HG03175 (cell line): ENCODE measurements at regions not wholly inside any gene's neighbourhood (a gene's known extent, or its start where the extent isn't known, plus 50 kb on each side); places are given as distances from the start of the nearest gene placed in this dataset.
"Not testable (repeated sequence)": the region's sequence is repeated elsewhere in the genome, so short reads cannot be mapped to it uniquely, and the experiment has no call there.

ENCODE experiments used
- ATAC-seq: cut with Tn5 transposase; IDR thresholded peaks from one replicate; pipeline ENCODE4 v1.9.1; 2021; ENCODE audit warnings: mild to moderate bottlenecking, moderate library complexity; ENCODE audit not compliant: unreplicated experiment

DNA sequence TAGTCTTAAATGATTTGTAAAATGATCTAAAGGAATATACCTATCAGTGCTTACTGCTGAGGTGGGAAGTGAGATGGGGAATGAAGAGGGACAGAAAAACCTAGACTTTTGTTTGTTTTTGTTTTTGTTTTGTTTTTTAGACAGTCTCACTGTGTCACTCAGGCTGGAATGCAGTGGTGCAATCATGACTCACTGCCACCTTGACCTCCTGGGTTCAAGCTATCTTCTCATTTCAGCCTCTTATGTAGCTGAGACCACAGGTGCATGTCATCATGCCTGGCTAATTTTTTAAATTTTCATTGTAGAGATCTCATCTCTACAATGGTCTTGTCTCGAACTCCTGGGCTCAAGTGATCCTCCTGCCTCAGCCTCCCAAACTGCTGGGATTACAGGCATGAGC, 116.4 kb upstream of the SEM1 start:
- no peak for ATAC-seq

DNA sequence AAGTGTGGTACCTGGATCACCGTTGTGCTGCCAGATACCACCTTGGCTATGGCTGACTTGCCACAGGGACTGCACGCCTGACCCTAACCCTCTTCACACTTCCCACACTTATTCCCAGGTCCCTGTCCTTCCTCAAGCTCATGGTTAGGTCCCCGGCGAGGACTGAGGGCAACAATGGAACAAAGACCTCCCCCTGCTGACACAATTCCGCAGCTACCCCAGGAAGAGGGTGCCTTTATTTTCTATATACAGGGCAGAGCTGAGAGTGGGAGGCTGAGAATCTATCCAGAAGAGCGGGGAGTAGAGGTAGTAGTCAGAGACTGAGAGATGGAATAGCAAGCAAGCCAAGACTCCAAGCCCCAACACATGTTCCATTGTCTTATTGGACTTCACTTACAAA, 118.1 kb upstream of the SEM1 start:
- no peak for ATAC-seq

DNA sequence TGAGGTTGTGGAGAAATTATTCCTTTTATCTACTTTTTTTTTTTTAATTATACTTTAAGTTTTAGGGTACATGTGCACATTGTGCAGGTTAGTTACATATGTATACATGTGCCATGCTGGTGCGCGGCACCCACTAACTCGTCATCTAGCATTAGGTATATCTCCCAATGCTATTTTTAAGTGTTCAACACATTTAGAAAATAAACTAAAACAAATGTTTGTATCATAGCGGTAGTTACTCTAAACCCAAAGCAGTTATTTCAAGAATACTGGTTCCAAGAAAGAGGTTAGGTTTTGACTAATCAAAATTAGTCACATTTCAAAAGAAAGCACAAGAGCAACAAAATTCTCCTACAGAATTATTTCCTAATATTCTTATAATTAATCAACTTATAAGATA, 119.5 kb upstream of the SEM1 start:
- ATAC-seq: not testable (repeated sequence)

DNA sequence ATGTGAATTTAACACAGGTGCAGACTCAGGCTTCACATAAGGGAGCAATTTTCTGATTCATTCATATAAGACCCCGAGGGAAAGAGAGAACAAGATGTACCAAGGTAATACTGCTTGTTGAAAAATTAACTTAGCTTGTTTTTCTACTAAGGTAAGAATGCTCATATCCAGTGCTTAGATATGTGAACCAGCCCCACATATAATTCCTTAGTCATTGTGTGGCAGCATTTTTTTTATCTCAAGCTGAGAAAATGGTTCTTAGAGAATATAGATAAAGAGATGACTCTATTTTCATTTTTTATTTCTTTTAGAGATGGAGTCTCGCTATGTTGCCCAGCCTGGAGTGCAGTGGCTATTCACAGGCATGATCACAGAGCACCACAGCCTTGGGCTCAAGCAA, 121.8 kb upstream of the SEM1 start:
- no peak for ATAC-seq

DNA sequence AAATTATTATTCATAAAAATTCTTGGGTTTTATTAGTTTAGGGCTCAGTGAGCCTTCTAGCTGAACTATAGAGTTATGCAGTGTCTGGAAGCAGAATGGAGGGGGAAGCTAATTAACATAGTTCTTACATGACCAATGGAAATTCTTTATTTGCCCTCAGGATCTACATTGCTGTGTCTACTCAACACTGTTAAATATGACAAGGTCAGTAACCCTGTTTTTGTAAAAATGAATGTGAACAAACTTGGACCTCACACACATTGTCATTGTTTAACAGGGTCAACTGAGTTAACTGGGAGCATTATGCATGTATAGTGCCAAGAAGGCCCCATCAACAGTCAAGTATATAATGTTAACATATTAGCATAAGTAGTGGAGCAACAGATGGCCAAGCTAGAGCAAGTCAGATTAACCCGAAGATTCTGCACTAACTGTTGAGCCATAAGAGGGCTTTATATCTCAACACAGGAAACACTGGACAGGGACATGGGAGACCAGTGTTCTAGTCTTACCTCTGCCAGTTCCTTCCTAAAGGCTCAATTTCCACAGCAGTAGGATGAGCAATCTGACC, 122.5 kb upstream of the SEM1 start:
- ATAC-seq: no peak

DNA sequence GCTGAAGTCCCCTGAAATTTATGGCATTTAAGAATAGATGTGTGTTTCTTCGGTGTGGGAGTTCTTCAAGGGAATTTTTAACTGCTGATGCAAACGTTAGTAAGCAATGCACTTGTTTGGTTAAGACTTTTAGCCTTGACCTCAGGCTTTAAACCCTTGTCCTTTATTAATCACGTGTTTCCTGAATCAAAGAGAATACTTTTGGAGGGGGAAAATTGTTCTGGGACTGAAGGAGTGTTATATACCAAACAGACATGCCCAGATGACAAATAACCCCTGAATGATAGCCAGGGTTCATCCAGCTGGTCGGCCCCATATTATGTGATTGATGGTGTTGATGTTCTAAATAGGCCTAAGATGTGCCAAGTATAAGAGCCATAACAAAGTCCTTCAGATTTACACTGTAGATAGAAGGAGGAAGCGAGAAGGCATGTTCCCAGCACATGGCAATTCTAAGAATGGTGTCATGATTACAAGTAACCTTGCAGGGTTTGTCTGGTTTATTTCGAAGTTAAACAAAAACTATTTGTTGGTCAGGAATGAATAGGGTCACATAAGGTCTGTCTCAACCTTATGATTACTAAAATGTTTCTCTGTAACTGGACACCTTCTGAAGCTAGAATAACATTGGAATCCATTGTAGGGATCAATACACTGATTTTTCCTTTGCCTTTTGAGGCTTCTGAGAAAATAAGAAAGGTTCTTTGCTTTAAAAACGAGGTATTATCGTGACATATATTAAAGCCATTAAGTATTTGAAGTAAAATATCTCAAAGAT, 124.2 kb upstream of the SEM1 start:
- no peak for ATAC-seq

DNA sequence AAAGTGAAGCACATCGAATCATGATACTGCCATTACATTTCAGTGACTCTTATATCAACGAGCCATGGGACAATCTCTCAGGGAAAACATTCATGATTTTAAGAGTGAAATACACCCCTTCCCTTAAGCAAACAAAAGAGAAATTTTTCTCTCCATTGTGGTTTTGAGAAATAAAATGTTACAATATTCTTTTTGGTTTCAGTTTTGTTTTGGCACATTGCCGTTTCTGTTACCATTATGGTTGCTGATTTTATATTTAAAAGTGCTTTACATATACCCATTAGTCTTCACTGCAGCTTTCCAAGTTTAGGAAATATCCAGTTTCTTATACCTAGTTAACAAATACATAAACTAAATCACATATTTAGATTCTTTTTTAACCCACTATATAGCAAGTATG, 126.8 kb upstream of the SEM1 start:
- ATAC-seq: no peak

DNA sequence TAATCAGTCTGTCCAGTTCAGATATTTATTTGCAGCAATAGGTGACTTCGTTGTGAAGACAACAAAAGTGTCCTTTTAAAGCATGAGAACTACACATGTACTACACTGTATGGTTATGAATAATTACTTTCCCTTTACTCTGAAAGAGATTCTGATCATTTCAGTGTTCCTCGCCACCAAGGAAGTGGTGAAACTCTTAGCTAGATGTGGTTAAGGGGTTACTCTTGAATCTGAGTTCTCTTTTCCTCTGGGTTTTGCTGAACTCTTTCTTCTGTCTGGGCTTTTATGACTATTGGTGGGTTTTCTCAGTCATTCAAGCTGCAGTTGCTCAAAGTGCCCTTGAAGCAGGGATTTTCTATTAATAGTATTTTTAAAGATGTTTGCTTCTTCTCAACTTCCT, 127.9 kb upstream of the SEM1 start:
- peak; percentile 99 for ATAC-seq

DNA sequence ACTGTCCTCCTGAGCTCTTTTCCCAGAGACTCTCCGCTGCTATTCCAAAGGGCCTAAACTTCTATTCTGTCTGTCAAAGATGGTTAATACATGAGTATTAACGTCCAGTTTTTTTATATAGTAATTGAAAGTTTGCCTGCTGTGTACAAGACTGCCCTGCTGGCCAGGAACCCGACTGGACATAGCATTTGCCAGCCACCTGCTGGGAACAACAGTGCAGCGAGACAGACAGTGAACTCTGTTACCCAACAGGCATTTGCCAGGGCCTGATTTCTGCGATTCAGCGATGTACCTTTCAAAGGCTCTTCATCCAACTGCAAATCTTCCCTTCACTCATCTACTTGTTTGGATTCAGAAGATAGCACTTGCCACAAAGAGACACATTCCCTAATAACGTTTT, 128.8 kb upstream of the SEM1 start:
- no peak for ATAC-seq

DNA sequence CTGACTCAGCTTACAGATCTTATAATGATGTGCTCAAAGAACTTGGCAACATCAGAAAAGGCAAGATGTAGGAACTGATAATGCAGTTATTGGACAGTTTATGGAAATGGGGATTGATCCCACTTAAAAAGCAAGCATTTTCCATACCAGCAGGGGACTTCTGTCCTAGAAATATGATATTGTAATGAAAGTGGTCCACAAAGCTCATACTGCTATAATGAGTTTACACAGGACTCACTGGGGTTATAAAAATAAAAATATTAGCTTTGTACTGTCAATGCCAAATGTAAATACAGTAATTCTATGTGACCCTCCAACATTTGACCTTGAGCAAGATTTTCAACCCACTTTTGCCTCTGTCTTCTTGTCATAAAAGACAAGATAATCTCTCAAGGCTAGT, 145.5 kb upstream of the SEM1 start:
- no peak for ATAC-seq

DNA sequence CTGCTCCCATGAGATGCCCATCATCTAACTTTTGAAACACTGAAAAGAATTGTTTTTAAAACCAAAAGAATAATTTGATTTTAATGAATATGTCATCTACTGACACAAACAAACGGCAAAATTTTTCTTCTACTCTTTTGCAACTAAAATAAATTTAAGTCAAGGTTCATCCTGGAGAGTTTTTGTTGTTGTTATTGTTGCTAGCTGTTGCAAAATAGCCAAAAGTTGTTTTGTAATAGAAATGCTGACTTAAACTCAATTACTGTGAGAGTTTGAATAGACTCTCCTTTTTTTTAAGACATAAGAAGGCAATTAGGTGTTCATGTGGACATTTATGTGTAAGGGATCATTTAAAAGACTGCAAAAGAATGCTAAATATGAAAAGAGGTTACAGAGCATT, 146.0 kb upstream of the SEM1 start:
- no peak for ATAC-seq

DNA sequence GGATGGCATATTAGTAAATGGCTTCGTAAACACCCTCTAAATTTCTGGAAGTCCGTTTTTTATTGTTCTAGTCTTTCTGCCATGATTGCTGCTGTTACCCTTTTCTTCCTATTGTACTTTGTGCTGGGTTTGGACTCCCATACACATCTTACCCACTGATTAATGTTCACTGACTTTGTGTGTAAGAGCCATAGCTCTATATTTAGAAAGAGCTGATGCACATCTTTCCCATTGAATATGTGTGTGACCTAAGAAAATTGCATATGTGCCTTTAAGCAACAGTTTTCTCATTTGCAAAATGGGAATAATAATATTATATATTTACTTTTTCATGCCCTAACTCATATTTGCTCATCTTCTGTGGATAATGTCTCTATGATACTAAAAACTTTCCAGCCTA, 135.8 kb upstream of the DLX6 start:
- no peak for ATAC-seq

DNA sequence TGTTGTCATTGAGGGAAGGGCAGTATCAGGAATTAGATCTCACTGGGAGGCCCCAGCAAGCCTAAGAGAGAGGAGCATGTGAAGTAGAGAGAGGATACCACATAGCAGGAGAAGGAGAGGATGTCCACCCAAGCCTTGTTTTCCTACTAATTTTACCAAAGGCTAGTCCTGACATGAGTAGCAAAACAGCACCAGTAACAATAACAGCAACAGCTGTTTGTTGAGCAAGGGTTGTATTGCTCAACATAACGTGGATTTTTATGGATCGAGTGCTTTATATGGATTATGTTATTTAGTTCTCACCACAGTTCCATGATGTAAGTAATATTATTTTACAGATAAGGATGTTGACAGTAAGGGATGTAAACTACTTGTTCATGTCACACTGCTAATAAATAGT, 135.2 kb upstream of the DLX6 start:
- no peak for ATAC-seq

DNA sequence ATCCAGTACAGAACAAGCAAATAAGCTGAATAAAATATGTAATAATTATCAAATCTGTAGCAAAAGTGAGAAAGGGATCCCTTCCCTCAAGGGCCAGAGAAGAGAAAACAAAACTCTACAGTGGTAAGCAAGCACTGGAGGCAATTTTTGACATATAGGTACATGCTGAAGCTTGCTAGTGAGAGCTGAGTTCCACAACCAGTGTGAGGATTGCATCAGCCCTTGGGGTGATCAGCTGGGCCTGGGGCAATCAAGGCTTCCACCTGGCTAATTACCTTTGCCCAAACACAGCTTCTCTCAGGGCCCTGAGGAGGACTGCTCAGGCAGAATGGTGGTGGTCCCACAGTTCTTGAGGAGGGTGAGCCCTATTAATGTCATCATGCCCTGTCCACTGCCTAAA, 134.4 kb upstream of the DLX6 start:
- ATAC-seq: no peak

DNA sequence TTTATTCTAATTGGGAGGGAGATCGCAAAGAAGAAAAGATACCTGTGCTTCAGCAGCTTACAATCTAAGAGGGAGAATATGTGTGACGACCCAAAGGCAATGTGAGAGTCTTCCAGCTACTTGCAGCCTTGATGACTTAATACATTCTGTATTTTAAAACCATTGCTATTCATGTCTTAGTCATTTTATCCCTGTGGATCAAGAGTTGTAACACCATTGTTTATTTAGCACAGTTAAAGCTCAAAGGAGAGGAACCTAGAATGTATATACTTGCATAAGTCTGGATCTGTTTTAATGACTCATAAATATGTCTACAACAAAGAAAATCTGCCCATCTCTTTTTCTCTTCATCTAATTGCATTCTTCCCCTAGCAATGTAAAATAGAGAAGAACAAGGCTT, 117.9 kb upstream of the DLX6 start:
- ATAC-seq: no peak

DNA sequence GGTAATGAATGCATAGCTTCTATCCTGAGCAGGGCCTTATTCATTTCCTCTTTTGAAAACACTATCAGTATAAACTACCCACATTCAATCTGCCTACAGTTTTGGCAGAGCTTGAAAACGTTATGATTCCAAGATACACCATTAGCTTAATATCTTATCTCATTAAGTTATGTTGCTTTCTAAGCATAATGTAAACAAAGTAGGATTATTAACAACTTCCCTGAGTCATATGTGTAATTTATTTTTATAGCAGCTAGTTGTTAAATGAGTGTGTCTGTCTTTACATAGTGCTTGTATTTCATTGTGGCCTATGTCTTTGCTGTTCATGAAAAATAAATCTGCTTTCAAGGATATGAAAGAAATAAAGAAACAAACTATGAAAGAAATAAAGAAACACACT, 106.2 kb upstream of the DLX6 start:
- ATAC-seq: no peak

DNA sequence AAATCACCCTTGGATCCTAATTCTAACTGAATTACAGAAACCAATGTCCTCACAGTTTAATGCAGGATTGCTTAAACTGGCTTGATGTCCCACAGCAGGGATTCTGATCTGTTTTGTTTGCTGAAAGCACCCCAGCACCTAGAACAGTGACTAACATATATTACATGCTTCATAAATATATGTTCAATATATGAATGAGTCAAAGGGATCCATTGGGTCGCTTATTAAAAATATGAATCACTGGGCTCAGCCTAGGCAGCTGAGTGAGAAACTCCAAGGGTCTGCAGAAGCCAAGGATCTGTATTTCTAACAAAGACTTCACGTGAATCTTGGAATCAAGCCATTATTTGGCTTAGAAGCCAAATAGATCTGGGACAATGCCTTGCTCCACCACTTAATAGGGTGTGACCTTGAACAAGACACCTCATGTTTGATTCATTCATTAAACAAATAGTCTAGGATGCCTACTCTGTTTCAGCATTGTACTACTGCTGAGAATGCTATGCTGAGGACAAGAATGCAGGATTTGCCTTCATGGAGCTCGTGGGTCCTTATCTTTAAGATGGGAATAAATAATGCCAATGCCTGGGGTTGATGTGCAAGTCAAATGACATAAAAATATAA, 103.4 kb upstream of the DLX6 start:
- no peak for ATAC-seq

DNA sequence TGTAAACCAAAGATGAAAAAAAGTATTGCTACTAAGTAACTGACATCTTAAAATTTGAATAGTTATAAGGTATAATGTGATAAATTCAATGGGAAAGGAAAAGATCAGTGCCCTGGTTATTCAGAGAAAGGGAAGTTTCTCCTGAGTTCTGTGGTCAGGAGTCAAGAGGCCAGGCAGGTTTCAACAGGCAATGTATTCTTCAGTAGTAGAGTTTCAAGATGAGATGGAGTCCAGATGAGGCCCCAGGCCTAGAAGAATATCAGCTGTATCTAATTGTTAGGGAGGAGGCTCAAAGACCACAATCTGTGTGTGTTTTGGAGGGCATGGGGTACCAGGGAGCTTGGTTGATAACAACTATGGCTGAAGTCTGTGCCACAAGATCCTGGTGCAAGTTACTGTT, 101.4 kb upstream of the DLX6 start:
- ATAC-seq: no peak

DNA sequence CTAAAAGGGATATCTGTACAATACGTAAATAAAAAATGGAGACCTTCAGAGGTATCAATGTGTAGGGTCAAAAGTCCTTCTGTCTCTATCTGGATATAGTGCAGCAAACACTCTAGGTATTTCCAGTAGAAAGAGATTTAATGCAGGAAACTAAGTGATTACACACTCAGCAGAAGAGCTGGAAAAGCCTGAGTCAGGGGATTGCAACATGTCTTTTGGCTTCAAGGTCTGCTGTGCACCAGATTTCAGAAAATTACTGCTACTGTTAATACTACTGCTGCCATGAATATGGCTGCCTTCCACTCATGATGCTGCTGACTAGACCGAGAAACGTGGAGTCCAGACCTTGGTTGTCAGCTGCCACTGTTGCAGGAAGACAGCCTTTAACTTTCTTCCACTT, 94.9 kb upstream of the DLX6 start:
- ATAC-seq: no peak

DNA sequence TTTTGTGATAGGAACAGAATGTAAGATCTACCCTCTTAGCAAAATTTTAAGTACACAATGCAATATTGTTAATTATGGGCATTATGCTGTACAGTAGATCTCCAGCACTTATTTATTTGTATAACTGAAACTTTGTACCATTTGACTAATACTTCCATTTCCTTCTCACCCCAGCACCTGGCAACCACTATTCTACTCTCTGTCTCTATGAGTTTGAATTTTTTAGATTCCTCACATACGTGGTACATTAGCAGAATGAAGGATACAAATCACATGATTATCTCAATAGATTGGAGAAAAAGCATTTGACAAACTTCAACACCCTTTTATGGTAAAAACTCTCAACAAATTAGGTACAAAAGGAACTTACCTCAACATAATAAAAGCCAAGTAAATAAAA, 90.3 kb upstream of the DLX6 start:
- no peak for ATAC-seq

DNA sequence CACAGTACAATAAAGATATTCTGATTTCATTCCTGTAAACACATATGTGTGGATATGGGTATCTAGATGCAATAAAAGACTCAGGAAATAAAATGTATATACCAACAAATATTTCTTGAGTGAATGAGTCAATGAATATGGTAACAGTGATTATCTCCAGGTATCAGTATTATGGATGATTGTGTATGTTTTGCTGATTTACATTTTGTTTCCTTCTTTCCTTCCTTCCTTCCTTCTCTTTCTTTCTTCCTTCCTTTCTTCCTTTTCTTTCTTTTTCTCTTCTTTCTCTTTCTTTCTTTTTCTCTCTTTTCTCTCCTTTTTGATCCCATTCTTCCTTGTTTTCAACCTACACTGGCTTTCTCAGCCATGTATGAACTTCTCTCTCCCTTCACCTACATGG, 85.3 kb upstream of the DLX6 start:
- ATAC-seq: no peak

DNA sequence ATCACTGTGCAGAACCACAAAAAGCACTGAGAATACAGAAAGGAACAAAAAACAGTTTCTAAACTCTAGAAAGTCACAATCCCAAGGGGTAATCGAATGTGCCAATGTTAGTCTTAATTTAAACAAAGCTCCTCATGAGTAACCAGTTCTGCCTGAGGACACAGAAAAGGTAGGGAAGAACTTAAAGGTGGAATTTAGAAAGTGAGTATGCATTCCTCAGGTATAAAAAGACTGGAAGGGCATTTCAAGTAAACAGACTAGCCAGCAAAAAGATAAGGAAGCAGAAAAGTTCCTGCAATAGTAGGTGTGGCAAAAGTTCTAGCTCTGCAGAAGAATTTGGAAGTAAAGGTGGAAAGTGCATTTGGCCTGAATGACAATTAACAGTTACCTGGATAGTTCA, 84.6 kb upstream of the DLX6 start:
- no peak for ATAC-seq

DNA sequence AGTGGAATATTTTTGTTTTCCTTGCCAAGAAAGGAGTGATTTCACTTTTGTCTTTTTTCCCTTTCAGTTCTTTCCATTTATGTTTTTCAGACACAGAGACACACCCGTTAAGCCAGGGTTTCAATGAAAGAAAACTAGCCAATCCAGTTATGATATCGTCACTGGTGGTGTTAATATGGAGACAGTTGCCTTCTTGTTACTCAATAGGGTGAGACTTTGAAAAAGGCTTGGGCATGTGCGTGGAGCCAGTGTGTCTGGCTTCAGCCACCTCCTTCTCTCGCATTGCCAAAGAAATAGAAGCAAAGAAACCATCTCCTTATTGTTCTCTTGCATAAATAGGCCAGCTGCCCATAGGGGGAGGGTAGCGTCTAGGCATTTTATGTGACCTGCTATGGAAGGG, 84.1 kb upstream of the DLX6 start:
- no peak for ATAC-seq
